Ishikawa (cell line): ENCODE measurements at regions not wholly inside any gene's neighbourhood (a gene's known extent, or its start where the extent isn't known, plus 50 kb on each side); places are given as distances from the start of the nearest gene placed in this dataset.

Experiments
- CEBPB ChIP-seq: IDR thresholded peaks from 2 replicates; pipeline ENCODE4 v1.6.1; 2012
- CREB1 ChIP-seq: IDR thresholded peaks from 2 replicates; pipeline ENCODE4 v1.6.1; 2012; ENCODE audit warnings: low read depth
- EGR1 ChIP-seq: IDR thresholded peaks from 2 replicates; pipeline ENCODE4 v1.6.1; 2012
- EP300 ChIP-seq: IDR thresholded peaks from 2 replicates; pipeline ENCODE4 v1.6.1; 2012; ENCODE audit warnings: borderline replicate concordance
- NFIC ChIP-seq: IDR thresholded peaks from 2 replicates; pipeline ENCODE4 v1.6.1; 2012
- RAD21 ChIP-seq: IDR thresholded peaks from 2 replicates; pipeline ENCODE4 v1.6.1; 2012; ENCODE audit warnings: low read depth
- TAF1 ChIP-seq: IDR thresholded peaks from 2 replicates; pipeline ENCODE4 v1.6.1; 2012; ENCODE audit warnings: low read depth, mild to moderate bottlenecking
- TCF12 ChIP-seq: IDR thresholded peaks from 2 replicates; pipeline ENCODE4 v1.6.1; 2012; ENCODE audit warnings: low read depth
- YY1 ChIP-seq: IDR thresholded peaks from 2 replicates; pipeline ENCODE4 v1.6.1; 2012; ENCODE audit warnings: low read depth
- ZBTB7A ChIP-seq: IDR thresholded peaks from 2 replicates; pipeline ENCODE4 v1.6.1; 2012; ENCODE audit warnings: low read depth
- TF ChIP-seq, protein P1 (sequence below): IDR thresholded peaks from 2 replicates; pipeline ENCODE4 v1.6.1; 2012
- TF ChIP-seq, protein P2 (sequence below): IDR thresholded peaks from 2 replicates; pipeline ENCODE4 v1.6.1; 2012
- TF ChIP-seq, protein P3 (sequence below): IDR thresholded peaks from 2 replicates; pipeline ENCODE4 v1.6.1; 2012; ENCODE audit warnings: low read depth, mild to moderate bottlenecking

DNA sequence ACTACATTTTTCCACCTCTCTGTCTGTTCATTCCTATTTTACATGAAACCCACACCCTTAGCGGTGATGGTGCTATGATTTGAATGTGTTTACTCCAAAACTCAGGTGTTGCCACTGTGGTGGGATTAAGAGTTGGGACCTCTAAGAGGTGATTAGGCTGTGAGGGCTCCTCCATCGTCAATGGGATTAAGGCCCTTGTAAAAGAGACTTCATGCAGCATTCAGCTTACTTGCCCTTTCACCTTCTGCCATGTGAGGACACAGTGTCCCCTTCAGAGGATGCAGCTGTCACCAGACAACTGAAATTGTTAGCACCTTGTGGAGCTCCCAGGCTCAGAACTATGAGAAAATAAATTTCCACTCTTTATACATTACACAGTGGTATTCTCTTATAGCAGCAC, 182.2 kb downstream of the NOC3L start:
- no peak for TF ChIP-seq TAF1
- TF ChIP-seq, protein P1, sequence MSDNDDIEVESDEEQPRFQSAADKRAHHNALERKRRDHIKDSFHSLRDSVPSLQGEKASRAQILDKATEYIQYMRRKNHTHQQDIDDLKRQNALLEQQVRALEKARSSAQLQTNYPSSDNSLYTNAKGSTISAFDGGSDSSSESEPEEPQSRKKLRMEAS, result no peak
- TF ChIP-seq RAD21, result no peak
- no peak for TF ChIP-seq CEBPB
- no peak for TF ChIP-seq EP300
- TF ChIP-seq ZBTB7A, result no peak
- TF ChIP-seq EGR1, result no peak
- TF ChIP-seq, protein P2, sequence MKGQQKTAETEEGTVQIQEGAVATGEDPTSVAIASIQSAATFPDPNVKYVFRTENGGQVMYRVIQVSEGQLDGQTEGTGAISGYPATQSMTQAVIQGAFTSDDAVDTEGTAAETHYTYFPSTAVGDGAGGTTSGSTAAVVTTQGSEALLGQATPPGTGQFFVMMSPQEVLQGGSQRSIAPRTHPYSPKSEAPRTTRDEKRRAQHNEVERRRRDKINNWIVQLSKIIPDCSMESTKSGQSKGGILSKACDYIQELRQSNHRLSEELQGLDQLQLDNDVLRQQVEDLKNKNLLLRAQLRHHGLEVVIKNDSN, result no peak
- TF ChIP-seq TCF12, result no peak
- no peak for TF ChIP-seq CREB1
- no peak for TF ChIP-seq YY1
- TF ChIP-seq NFIC, result no peak
- TF ChIP-seq, protein P3, sequence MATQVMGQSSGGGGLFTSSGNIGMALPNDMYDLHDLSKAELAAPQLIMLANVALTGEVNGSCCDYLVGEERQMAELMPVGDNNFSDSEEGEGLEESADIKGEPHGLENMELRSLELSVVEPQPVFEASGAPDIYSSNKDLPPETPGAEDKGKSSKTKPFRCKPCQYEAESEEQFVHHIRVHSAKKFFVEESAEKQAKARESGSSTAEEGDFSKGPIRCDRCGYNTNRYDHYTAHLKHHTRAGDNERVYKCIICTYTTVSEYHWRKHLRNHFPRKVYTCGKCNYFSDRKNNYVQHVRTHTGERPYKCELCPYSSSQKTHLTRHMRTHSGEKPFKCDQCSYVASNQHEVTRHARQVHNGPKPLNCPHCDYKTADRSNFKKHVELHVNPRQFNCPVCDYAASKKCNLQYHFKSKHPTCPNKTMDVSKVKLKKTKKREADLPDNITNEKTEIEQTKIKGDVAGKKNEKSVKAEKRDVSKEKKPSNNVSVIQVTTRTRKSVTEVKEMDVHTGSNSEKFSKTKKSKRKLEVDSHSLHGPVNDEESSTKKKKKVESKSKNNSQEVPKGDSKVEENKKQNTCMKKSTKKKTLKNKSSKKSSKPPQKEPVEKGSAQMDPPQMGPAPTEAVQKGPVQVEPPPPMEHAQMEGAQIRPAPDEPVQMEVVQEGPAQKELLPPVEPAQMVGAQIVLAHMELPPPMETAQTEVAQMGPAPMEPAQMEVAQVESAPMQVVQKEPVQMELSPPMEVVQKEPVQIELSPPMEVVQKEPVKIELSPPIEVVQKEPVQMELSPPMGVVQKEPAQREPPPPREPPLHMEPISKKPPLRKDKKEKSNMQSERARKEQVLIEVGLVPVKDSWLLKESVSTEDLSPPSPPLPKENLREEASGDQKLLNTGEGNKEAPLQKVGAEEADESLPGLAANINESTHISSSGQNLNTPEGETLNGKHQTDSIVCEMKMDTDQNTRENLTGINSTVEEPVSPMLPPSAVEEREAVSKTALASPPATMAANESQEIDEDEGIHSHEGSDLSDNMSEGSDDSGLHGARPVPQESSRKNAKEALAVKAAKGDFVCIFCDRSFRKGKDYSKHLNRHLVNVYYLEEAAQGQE, result no peak
